T-helper 2 cell (primary cell): ENCODE measurements at regions not wholly inside any gene's neighbourhood (a gene's known extent, or its start where the extent isn't known, plus 50 kb on each side); places are given as distances from the start of the nearest gene placed in this dataset.
"Not testable (repeated sequence)": the region's sequence is repeated elsewhere in the genome, so short reads cannot be mapped to it uniquely, and the experiment has no call there.

ENCODE experiments used
- DNase-seq, 5 experiments: peaks; one replicate each; pipeline versions ENCODE4 v3.0.0 to v3.0.0-alpha.2; 2012 to 2022

- DNase-seq, result no peak
These were observed 50.0 kb upstream of the TSC22D2 start for GRCh38 chr3:150357923-150358607.

GRCh38 chr3:150357140-150357539 lies 51.0 kb upstream of the TSC22D2 start:
- DNase-seq, result no peak

GRCh38 chr3:150355574-150355973 lies 52.5 kb upstream of the TSC22D2 start:
- DNase-seq, result no peak

- DNase-seq, result no peak
These were observed 55.2 kb upstream of the TSC22D2 start for GRCh38 chr3:150352931-150353330.

GRCh38 chr3:150351398-150351797 lies 56.7 kb upstream of the TSC22D2 start:
- no peak for DNase-seq

GRCh38 chr3:150349314-150350097 lies 58.6 kb upstream of the TSC22D2 start:
- no peak for DNase-seq

- no peak for DNase-seq
These were observed 59.6 kb upstream of the TSC22D2 start for GRCh38 chr3:150348500-150348899.

- no peak for DNase-seq
These were observed 60.9 kb upstream of the TSC22D2 start for GRCh38 chr3:150346981-150347863.

- DNase-seq, result no peak
These were observed 61.8 kb upstream of the TSC22D2 start for GRCh38 chr3:150346266-150346665.

GRCh38 chr3:150345021-150345538 lies 63.0 kb upstream of the TSC22D2 start:
- no peak for DNase-seq

- DNase-seq, result no peak
These were observed 63.9 kb upstream of the TSC22D2 start for GRCh38 chr3:150344079-150344759.

- no peak for DNase-seq
These were observed 65.1 kb upstream of the TSC22D2 start for GRCh38 chr3:150342896-150343467.

- no peak for DNase-seq
These were observed 66.2 kb upstream of the TSC22D2 start for GRCh38 chr3:150341891-150342290.

GRCh38 chr3:150336363-150336762 lies 71.7 kb upstream of the TSC22D2 start:
- not testable (repeated sequence) for DNase-seq

GRCh38 chr3:150335631-150336030 lies 72.5 kb upstream of the TSC22D2 start:
- no peak for DNase-seq

GRCh38 chr3:150334974-150335373 lies 73.1 kb upstream of the TSC22D2 start:
- DNase-seq, result no peak

GRCh38 chr3:150333477-150333876 lies 74.6 kb upstream of the TSC22D2 start:
- DNase-seq, result no peak

GRCh38 chr3:150331978-150332568 lies 76.0 kb upstream of the TSC22D2 start:
- DNase-seq, result no peak

GRCh38 chr3:150330872-150331271 lies 77.2 kb upstream of the TSC22D2 start:
- no peak for DNase-seq

GRCh38 chr3:150330174-150330573 lies 77.9 kb upstream of the TSC22D2 start:
- DNase-seq, result no peak

GRCh38 chr3:150329408-150329807 lies 78.7 kb upstream of the TSC22D2 start:
- DNase-seq, result no peak

- no peak for DNase-seq
These were observed 79.5 kb upstream of the TSC22D2 start for GRCh38 chr3:150328654-150329040.
